ENCODE measurements at regions not wholly inside any gene's neighbourhood (a gene's known extent, or its start where the extent isn't known, plus 50 kb on each side); places are given as distances from the start of the nearest gene placed in this dataset.

DNA sequence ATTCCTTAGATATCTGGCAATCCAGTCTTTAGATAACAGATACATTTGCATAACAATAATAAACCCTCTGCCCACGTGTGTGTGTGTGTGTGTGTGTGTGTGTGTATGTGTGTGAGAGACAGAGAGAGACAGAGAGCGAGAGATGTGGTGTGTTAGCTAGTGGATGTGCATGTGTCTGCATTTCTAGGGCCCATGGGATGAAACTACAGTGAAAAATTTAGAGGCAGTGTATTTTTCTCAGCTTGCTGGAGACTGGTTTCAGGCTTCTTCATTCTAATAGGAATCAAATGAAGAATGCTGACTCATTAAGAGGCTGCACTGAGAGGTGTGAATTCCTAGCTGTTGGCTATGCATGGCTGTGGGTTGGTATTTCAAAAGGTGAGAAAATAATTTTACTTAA is 303.2 kb downstream of the LMX1A start:
- Histone ChIP-seq H3K4me1 (ENCODE audit: insufficient read depth, low read length) (no peaks in the 10 kb centered on the region), H3K9ac (ENCODE audit: low read length) (no peak overlapping the region), H4K20me1 (ENCODE audit: insufficient read depth, low read length) (no peaks in the 10 kb centered on the region), H3K36me3 (ENCODE audit: insufficient read depth, low read length) (no peaks in the 10 kb centered on the region), H3K27ac (ENCODE audit: low read depth, low read length) (no peak overlapping the region), H3K79me2 (ENCODE audit: insufficient read depth, low read length) (no peaks in the 10 kb centered on the region), H3K9me3 (ENCODE audit: insufficient read depth, low read depth, low read length) (no peaks in the 10 kb centered on the region), H3K4me2 (ENCODE audit: low read length) (no peak overlapping the region), H3K4me3 (ENCODE audit: insufficient read depth, low read depth, low read length) (no peak overlapping the region), H2AFZ (ENCODE audit: low read depth, low read length) (no peak overlapping the region), H3K27me3 (ENCODE audit: insufficient read depth, low read length) (no peaks in the 10 kb centered on the region)
- FAIRE-seq (no peak), DNase-seq (ENCODE audit: low read depth) (no peak)
- no peaks in the 10 kb centered on the region for H3K36me3 Mint-ChIP-seq (ENCODE audit: low read depth, unreplicated experiment)
- peaks cover 3% of the 10 kb centered on the region for H3K27me3 Mint-ChIP-seq (ENCODE audit: low read depth, unreplicated experiment)
- no peaks in the 10 kb centered on the region for H3K9me3 Mint-ChIP-seq (ENCODE audit: unreplicated experiment)
- peaks cover 8% of the 10 kb centered on the region for H3K4me1 Mint-ChIP-seq (ENCODE audit: low read depth, unreplicated experiment)
- TF ChIP-seq, protein P1, sequence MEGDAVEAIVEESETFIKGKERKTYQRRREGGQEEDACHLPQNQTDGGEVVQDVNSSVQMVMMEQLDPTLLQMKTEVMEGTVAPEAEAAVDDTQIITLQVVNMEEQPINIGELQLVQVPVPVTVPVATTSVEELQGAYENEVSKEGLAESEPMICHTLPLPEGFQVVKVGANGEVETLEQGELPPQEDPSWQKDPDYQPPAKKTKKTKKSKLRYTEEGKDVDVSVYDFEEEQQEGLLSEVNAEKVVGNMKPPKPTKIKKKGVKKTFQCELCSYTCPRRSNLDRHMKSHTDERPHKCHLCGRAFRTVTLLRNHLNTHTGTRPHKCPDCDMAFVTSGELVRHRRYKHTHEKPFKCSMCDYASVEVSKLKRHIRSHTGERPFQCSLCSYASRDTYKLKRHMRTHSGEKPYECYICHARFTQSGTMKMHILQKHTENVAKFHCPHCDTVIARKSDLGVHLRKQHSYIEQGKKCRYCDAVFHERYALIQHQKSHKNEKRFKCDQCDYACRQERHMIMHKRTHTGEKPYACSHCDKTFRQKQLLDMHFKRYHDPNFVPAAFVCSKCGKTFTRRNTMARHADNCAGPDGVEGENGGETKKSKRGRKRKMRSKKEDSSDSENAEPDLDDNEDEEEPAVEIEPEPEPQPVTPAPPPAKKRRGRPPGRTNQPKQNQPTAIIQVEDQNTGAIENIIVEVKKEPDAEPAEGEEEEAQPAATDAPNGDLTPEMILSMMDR (IDR thresholded peaks at IDR 0.05; ENCODE audit: insufficient read depth, low read depth, low read length): no peak
- no peak for TF ChIP-seq EZH2 (IDR thresholded peaks at IDR 0.05; ENCODE audit: insufficient read depth, low read length)
- no peak overlapping the region for H3K4me3 Mint-ChIP-seq (ENCODE audit: unreplicated experiment)
- H3K27ac Mint-ChIP-seq (ENCODE audit: unreplicated experiment): no peak overlapping the region

DNA sequence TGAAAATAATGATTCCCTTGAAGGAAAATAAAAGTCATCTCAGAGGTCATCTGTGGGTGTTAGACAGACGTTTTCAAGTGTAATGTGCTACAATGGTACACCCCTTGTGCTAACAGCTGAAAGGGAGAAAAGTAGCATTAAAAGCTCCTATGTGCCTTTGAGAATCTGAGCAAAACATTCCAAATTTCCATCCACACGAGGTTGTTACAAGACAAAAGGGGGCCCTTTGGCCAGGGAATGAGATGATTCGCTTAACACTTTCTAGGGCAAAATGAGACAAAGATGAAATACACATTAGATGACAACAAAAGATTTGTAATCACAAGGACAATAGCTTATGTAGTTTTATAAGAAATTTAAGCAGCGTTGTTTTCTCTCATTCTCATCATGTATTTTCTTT is 303.6 kb downstream of the LMX1A start:
- no peaks in the 10 kb centered on the region for H3K4me1 ChIP-seq (ENCODE audit: insufficient read depth, low read length)
- Mint-ChIP-seq H3K4me1 (ENCODE audit: low read depth, unreplicated experiment) (peaks cover 8% of the 10 kb centered on the region), H3K4me3 (ENCODE audit: unreplicated experiment) (no peak overlapping the region), H3K36me3 (ENCODE audit: low read depth, unreplicated experiment) (no peaks in the 10 kb centered on the region), H3K27ac (ENCODE audit: unreplicated experiment) (no peak overlapping the region), H3K27me3 (ENCODE audit: low read depth, unreplicated experiment) (peaks cover 5% of the 10 kb centered on the region), H3K9me3 (ENCODE audit: unreplicated experiment) (no peaks in the 10 kb centered on the region)
- H3K9me3 ChIP-seq (ENCODE audit: insufficient read depth, low read depth, low read length): no peaks in the 10 kb centered on the region
- FAIRE-seq: no peak
- no peaks in the 10 kb centered on the region for H3K79me2 ChIP-seq (ENCODE audit: insufficient read depth, low read length)
- H4K20me1 ChIP-seq (ENCODE audit: insufficient read depth, low read length): no peaks in the 10 kb centered on the region
- H3K4me2 ChIP-seq (ENCODE audit: low read length): no peak overlapping the region
- no peaks in the 10 kb centered on the region for H3K36me3 ChIP-seq (ENCODE audit: insufficient read depth, low read length)
- no peaks in the 10 kb centered on the region for H3K27me3 ChIP-seq (ENCODE audit: insufficient read depth, low read length)
- H3K4me3 ChIP-seq (ENCODE audit: insufficient read depth, low read depth, low read length): no peak overlapping the region
- no peak overlapping the region for H3K27ac ChIP-seq (ENCODE audit: low read depth, low read length)
- TF ChIP-seq, protein P1 (IDR thresholded peaks at IDR 0.05; ENCODE audit: insufficient read depth, low read depth, low read length): no peak
- TF ChIP-seq EZH2 (IDR thresholded peaks at IDR 0.05; ENCODE audit: insufficient read depth, low read length): no peak
- no peak overlapping the region for H2AFZ ChIP-seq (ENCODE audit: low read depth, low read length)
- no peak for DNase-seq (ENCODE audit: low read depth)
- no peak overlapping the region for H3K9ac ChIP-seq (ENCODE audit: low read length)

DNA sequence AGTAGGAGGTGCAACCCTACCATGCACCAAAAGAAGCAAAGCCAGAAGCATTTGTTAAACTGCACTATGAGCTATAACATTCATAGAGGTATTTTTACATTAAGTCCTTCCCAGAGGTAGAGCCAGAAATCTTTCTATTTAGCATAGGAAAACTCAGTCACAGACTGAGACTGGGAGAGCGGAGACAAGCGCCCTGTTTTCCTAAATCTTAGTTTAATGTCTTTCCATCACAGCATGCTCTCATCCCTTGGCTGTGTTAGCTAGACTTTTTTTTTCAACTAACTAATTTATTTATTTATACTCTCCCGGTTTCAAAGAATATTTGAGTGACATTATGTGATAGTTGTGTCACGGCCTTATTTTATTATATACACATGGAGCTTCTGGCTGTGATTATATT is 304.1 kb downstream of the LMX1A start:
- Histone ChIP-seq H3K4me1 (ENCODE audit: insufficient read depth, low read length) (no peaks in the 10 kb centered on the region), H2AFZ (ENCODE audit: low read depth, low read length) (no peak overlapping the region), H3K9ac (ENCODE audit: low read length) (no peak overlapping the region), H3K9me3 (ENCODE audit: insufficient read depth, low read depth, low read length) (no peaks in the 10 kb centered on the region), H3K36me3 (ENCODE audit: insufficient read depth, low read length) (no peaks in the 10 kb centered on the region), H3K27me3 (ENCODE audit: insufficient read depth, low read length) (no peaks in the 10 kb centered on the region), H3K79me2 (ENCODE audit: insufficient read depth, low read length) (no peaks in the 10 kb centered on the region), H3K4me2 (ENCODE audit: low read length) (no peak overlapping the region), H3K27ac (ENCODE audit: low read depth, low read length) (no peak overlapping the region), H4K20me1 (ENCODE audit: insufficient read depth, low read length) (no peaks in the 10 kb centered on the region), H3K4me3 (ENCODE audit: insufficient read depth, low read depth, low read length) (no peak overlapping the region)
- H3K4me3 Mint-ChIP-seq (ENCODE audit: unreplicated experiment): no peak overlapping the region
- no peak overlapping the region for H3K27ac Mint-ChIP-seq (ENCODE audit: unreplicated experiment)
- DNase-seq (ENCODE audit: low read depth): no peak
- no peak for FAIRE-seq
- no peaks in the 10 kb centered on the region for H3K36me3 Mint-ChIP-seq (ENCODE audit: low read depth, unreplicated experiment)
- peaks cover 8% of the 10 kb centered on the region for H3K4me1 Mint-ChIP-seq (ENCODE audit: low read depth, unreplicated experiment)
- no peaks in the 10 kb centered on the region for H3K9me3 Mint-ChIP-seq (ENCODE audit: unreplicated experiment)
- H3K27me3 Mint-ChIP-seq (ENCODE audit: low read depth, unreplicated experiment): peaks cover 5% of the 10 kb centered on the region
- no peak for TF ChIP-seq EZH2 (IDR thresholded peaks at IDR 0.05; ENCODE audit: insufficient read depth, low read length)
- TF ChIP-seq, protein P1 (IDR thresholded peaks at IDR 0.05; ENCODE audit: insufficient read depth, low read depth, low read length): no peak
